OCI-LY3 (cell line): ENCODE measurements at regions not wholly inside any gene's neighbourhood (a gene's known extent, or its start where the extent isn't known, plus 50 kb on each side); places are given as distances from the start of the nearest gene placed in this dataset.

ENCODE experiments used
- EZH2phosphoT487 ChIP-seq: fragments of 200-600 bp; shearing (Covaris generic); IDR thresholded peaks from 2 replicates; pipeline ENCODE4 v1.6.1; 2018; ENCODE audit warnings: antibody characterized with exemption, mixed run types, low read depth
- TF ChIP-seq, protein P1 (sequence below): fragments of 200-600, 300-600 bp; sonication (generic); IDR thresholded peaks from 2 replicates; pipeline ENCODE4 v1.5.1; 2014; ENCODE audit warnings: antibody characterized with exemption, low read length, low read depth

DNA sequence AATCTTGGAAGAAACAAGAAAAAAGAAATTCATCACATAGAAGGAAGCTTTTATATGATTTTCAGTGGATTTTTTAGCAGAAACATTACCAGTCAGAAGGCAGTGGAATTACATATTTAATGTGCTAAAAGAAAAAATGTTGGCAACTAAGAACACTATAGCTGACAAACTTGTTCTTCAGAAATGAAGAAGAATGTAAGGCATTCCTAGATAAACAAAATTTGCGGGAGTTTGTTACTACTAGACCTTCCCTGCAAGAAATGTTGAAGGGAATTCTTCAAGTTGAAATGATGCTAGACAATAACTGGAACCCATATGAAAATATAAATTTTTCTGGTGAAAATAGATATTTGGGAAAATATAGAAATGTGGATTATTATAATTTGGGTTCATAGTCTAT, 718.3 kb upstream of the GRAMD2B start:
- TF ChIP-seq, protein P1, sequence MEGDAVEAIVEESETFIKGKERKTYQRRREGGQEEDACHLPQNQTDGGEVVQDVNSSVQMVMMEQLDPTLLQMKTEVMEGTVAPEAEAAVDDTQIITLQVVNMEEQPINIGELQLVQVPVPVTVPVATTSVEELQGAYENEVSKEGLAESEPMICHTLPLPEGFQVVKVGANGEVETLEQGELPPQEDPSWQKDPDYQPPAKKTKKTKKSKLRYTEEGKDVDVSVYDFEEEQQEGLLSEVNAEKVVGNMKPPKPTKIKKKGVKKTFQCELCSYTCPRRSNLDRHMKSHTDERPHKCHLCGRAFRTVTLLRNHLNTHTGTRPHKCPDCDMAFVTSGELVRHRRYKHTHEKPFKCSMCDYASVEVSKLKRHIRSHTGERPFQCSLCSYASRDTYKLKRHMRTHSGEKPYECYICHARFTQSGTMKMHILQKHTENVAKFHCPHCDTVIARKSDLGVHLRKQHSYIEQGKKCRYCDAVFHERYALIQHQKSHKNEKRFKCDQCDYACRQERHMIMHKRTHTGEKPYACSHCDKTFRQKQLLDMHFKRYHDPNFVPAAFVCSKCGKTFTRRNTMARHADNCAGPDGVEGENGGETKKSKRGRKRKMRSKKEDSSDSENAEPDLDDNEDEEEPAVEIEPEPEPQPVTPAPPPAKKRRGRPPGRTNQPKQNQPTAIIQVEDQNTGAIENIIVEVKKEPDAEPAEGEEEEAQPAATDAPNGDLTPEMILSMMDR = no peak
- TF ChIP-seq EZH2phosphoT487 = no peak
